GM12874 (cell line): ENCODE measurements at regions not wholly inside any gene's neighbourhood (a gene's known extent, or its start where the extent isn't known, plus 50 kb on each side); places are given as distances from the start of the nearest gene placed in this dataset.

Experiments
- CTCF ChIP-seq: IDR thresholded peaks from 2 replicates; pipeline ENCODE4 v1.5.1; 2011; ENCODE audit warnings: low read depth, mild to moderate bottlenecking, control low read depth, low read length, moderate library complexity; ENCODE audit not compliant: insufficient read depth

GRCh38 chr17:72466199-72466598 is 345.4 kb downstream of the SOX9 start:
- no peak for TF ChIP-seq CTCF

GRCh38 chr17:72466606-72467005 is 345.8 kb downstream of the SOX9 start:
- no peak for TF ChIP-seq CTCF

DNA sequence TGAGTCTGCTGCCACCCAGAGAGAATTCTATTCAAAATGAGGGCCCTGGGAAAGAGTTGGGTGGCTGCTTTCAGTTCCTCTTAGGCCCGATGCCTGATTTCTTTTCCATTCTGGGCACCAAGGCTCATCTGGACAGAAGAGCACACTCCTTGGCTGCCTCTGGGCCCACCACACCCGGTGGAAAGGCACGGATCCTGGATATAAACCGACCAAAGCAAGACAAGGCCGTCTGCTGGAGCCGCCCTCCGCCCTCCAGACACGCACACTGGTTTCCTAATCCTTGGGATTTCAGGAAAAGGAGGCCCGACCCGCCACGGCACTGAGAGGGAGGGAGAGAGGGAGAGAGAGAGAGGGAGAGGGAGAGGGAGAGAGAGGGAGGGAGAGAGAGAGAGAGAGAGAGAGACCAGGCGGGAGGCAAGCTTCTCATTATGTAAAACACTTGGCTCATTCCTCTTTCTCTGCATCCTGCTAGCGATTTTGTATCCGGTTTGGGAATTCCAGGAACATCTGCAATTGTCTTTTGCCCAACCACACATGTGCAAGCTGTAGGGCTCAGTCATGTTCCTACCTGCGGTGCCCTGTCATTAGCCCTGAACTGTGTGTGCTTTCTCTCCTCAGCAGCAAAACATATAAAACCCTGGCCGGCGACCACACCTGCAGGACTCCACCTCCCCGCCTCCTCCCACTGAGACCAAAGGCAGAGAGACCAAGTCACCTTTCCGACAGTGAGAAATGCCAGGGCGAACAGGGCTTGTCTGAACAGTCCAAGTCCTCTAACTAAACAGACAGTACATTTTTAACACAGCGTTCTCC is 347.2 kb downstream of the SOX9 start:
- no peak for TF ChIP-seq CTCF

GRCh38 chr17:72468841-72469240 is 348.0 kb downstream of the SOX9 start:
- no peak for TF ChIP-seq CTCF

- no peak for TF ChIP-seq CTCF
Measured at GRCh38 chr17:72470121-72470705, 349.4 kb downstream of the SOX9 start.

- no peak for TF ChIP-seq CTCF
Measured at GRCh38 chr17:72470734-72471133, 349.9 kb downstream of the SOX9 start.

DNA sequence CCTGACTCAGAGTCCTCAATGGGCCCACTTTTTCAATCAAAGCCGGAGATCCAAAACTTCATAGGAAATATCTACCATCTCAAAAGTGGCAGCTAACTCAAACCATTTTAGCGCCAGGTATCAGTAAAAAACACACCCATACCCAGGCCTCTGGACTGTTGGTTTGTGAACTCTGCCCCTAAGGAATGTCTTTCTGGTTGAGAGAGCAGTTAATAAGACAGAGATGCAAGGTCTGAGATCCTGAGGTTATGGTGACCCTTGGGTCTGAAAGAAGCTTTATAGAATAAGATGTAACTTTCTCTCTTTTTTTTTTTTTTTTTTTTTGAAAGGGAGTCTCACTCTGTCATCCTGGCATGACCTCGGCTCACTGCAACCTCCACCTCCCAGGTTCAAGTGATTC is 350.5 kb downstream of the SOX9 start:
- TF ChIP-seq CTCF, result no peak
